K562 (cell line): ENCODE measurements at regions not wholly inside any gene's neighbourhood (a gene's known extent, or its start where the extent isn't known, plus 50 kb on each side); places are given as distances from the start of the nearest gene placed in this dataset.
A peak's percentile ranks its signal among the peaks of the same experiment; 100 is the strongest.

Experiments used
- ATAC-seq: fragments of 200-7000 bp; cut with Tn5 transposase; 3 replicates; pipeline ENCODE4 v1.9.1; 2020; ENCODE audit warnings: moderate library complexity
- BruUV-seq: library from RNA; stranded (reverse); fragments of 400-500 nt; replicated peaks from 2 replicates; lab custom pipeline; 2021; lab: Mats Ljungman, UMichigan
- CTCF ChIA-PET: fragments of 300-600 bp; formaldehyde crosslinking; extraction: SDS; loops from one replicate; lab custom pipeline; 2021; ENCODE audit warnings: low intra/inter-chr PET ratio; lab: Yijun Ruan, JAX
- POLR2A ChIA-PET: fragments of 300-600, 350-650 bp; sonication (Branson Sonifier 250); formaldehyde crosslinking; extraction: SDS; loops from one replicate; lab custom pipeline; 2021; ENCODE audit warnings: antibody characterized with exemption, inconsistent platforms; lab: Yijun Ruan, JAX
- DNase-seq, 4 experiments: peaks; one replicate each; pipeline versions ENCODE4 v3.0.0 to v3.0.0-alpha.2; 2011 to 2018; ENCODE audit warnings: low spot score in 3 of 4, mixed read lengths in 3 of 4; ENCODE audit errors: extremely low read depth in 1 of 4
- FAIRE-seq: peaks from 2 replicates; lab custom pipeline; 2011; peaks lifted over from hg19 to GRCh38; lab: Jason Lieb, UNC
- H2AFZ ChIP-seq: 2 replicates; pipeline ENCODE4 v1.6.0; 2011; ENCODE audit warnings: low read depth, low read length, control low read depth, inconsistent platforms
- H3K27ac ChIP-seq: fragments of 200-600 bp; 3 replicates; pipeline ENCODE4 v1.8.0; 2011; ENCODE audit warnings: low read depth, mild to moderate bottlenecking, control low read depth, inconsistent platforms, low read length, moderate library complexity, mixed read lengths; ENCODE audit errors: extremely low read depth
- H3K27me3 ChIP-seq, 2 experiments: fragments of 300-600 bp in 1 of 2; 2 replicates in 1 of 2; 3 replicates in 1 of 2; pipeline versions ENCODE4 v1.6.0 to v1.8.0; 2011; ENCODE audit warnings: inconsistent platforms in 2 of 2, low read length in 2 of 2, mild to moderate bottlenecking in 1 of 2, mixed read lengths in 1 of 2, moderate library complexity in 1 of 2; ENCODE audit not compliant: control insufficient read depth in 2 of 2, insufficient read depth in 2 of 2
- H3K36me3 ChIP-seq: fragments of 300-600 bp; 3 replicates; pipeline ENCODE4 v1.8.0; 2011; ENCODE audit warnings: mild to moderate bottlenecking, low read length, inconsistent platforms; ENCODE audit not compliant: control insufficient read depth, insufficient read depth
- H3K4me1 ChIP-seq, 2 experiments: fragments of 200-600 bp in 1 of 2; replicated peaks in 1 of 2; 2 replicates in 1 of 2; 3 replicates in 1 of 2; pipeline versions ENCODE4 v1.5.1 to v1.8.0; 2011; ENCODE audit warnings: inconsistent platforms in 2 of 2, low read length in 2 of 2, mild to moderate bottlenecking in 1 of 2, mixed read lengths in 1 of 2, moderate library complexity in 1 of 2; ENCODE audit not compliant: control insufficient read depth in 2 of 2, insufficient read depth in 2 of 2
- H3K4me2 ChIP-seq: 2 replicates; pipeline ENCODE4 v1.6.1; 2011; ENCODE audit warnings: low read length, control low read depth, inconsistent platforms, mixed read lengths; ENCODE audit not compliant: insufficient read depth
- H3K4me3 ChIP-seq: fragments of 200-600 bp; sonication (generic), shearing (Covaris generic); 2 replicates; pipeline ENCODE4 v1.5.1; 2016; ENCODE audit warnings: control low read depth, inconsistent platforms
- H3K79me2 ChIP-seq: fragments of 200-600 bp; 3 replicates; pipeline ENCODE4 v1.8.0; 2011; ENCODE audit warnings: low read length, inconsistent platforms; ENCODE audit not compliant: control insufficient read depth, insufficient read depth
- H3K9ac ChIP-seq, 2 experiments: 2 replicates each; pipeline versions ENCODE4 v1.6.0 to v1.6.1; 2011; ENCODE audit warnings: low read depth in 2 of 2, low read length in 2 of 2, control low read depth in 1 of 2, inconsistent platforms in 1 of 2, mild to moderate bottlenecking in 1 of 2, mixed read lengths in 1 of 2; ENCODE audit not compliant: insufficient read depth in 1 of 2
- H3K9me1 ChIP-seq: one replicate; pipeline ENCODE4 v1.6.0; 2011; ENCODE audit warnings: inconsistent platforms, mild to moderate bottlenecking, low read length, moderate library complexity; ENCODE audit not compliant: control insufficient read depth, insufficient read depth
- H3K9me3 ChIP-seq: replicated peaks from 2 replicates; pipeline ENCODE4 v1.5.1; 2011; ENCODE audit warnings: low read depth, low read length, inconsistent platforms; ENCODE audit not compliant: control insufficient read depth, insufficient read depth
- H4K20me1 ChIP-seq: replicated peaks from 2 replicates; pipeline ENCODE4 v1.6.1; 2011; ENCODE audit warnings: low read length, inconsistent platforms, mixed read lengths; ENCODE audit not compliant: control insufficient read depth, insufficient read depth
- ADNP ChIP-seq: fragments of 200-800 bp; sonication (Bioruptor generic); IDR thresholded peaks from 2 replicates; pipeline ENCODE4 v1.6.1; 2016; ENCODE audit warnings: missing genetic modification characterization, missing compliant biosample characterization
- ESRRB ChIP-seq: fragments of 250-450 bp; sonication (Bioruptor Pico); IDR thresholded peaks from 2 replicates; pipeline ENCODE4 v1.5.0; 2020; ENCODE audit warnings: mild to moderate bottlenecking, moderate library complexity, borderline replicate concordance
- ETS2 ChIP-seq: IDR thresholded peaks from 2 replicates; pipeline ENCODE4 v1.6.1; 2016; ENCODE audit warnings: borderline replicate concordance, missing genetic modification characterization, mild to moderate bottlenecking, moderate library complexity, missing compliant biosample characterization; ENCODE audit not compliant: poor library complexity, severe bottlenecking
- KLF10 ChIP-seq: fragments of 250-450 bp; sonication (Bioruptor Pico); IDR thresholded peaks from 2 replicates; pipeline ENCODE4 v1.6.1; 2021; ENCODE audit warnings: matching md5 sums
- NR1H2 ChIP-seq: sonication (generic); formaldehyde crosslinking; IDR thresholded peaks from 2 replicates; pipeline ENCODE4 v1.4.0; 2020; ENCODE audit warnings: mild to moderate bottlenecking, missing genetic modification reagents
- NRF1 ChIP-seq, 2 experiments: fragments of 450-650 bp; IDR thresholded peaks in 1 of 2; conservative IDR thresholded peaks in 1 of 2; 2 replicates each; pipeline ENCODE4 v1.6.1; 2014; ENCODE audit warnings: mild to moderate bottlenecking in 2 of 2
- PHF8 ChIP-seq: fragments of 200-600 bp; sonication (generic); IDR thresholded peaks from 2 replicates; pipeline ENCODE4 v1.6.1; 2012; ENCODE audit warnings: mixed run types, mild to moderate bottlenecking, inconsistent platforms, low read length, moderate library complexity, borderline replicate concordance
- RBM22 ChIP-seq: fragments of 200-400 bp; formaldehyde crosslinking; IDR thresholded peaks from 2 replicates; pipeline ENCODE4 v1.6.1; 2018; ENCODE audit warnings: low read length, low read depth; ENCODE audit not compliant: poor library complexity, severe bottlenecking
- SMAD1 ChIP-seq: fragments of 150-350 bp; IDR thresholded peaks from 2 replicates; pipeline ENCODE4 v1.6.1; 2014; ENCODE audit warnings: low read length, low read depth; ENCODE audit not compliant: partially characterized antibody
- TCFL5 ChIP-seq: fragments of 250-450 bp; sonication (Bioruptor Pico); conservative IDR thresholded peaks from 2 replicates; pipeline ENCODE4 v1.6.1; 2021; ENCODE audit warnings: mild to moderate bottlenecking, moderate library complexity, matching md5 sums
- ZBTB11 ChIP-seq, 3 experiments: fragments of 200-800 bp in 1 of 3; fragments of 250-450 bp in 1 of 3; fragments of 450-650 bp in 1 of 3; sonication (Bioruptor Pico) in 1 of 3; sonication (Bioruptor generic) in 1 of 3; formaldehyde crosslinking in 1 of 3; IDR thresholded peaks; 2 replicates each; pipeline versions ENCODE4 v1.6.1 to v1.8.0; 2016 to 2022; ENCODE audit warnings: mild to moderate bottlenecking in 2 of 3, missing genetic modification characterization in 2 of 3, missing compliant biosample characterization in 1 of 3, moderate library complexity in 1 of 3
- ZNF766 ChIP-seq: fragments of 200-800 bp; sonication (Bioruptor generic); conservative IDR thresholded peaks from 2 replicates; pipeline ENCODE4 v1.6.1; 2016; ENCODE audit warnings: missing genetic modification characterization, missing compliant biosample characterization
- WGBS: fragments of 100-300 bp; shearing (Covaris generic); methylation state at CpG from one replicate; pipeline ENCODE4 v1.1.6; 2016; ENCODE audit warnings: low coverage, mixed read lengths; ENCODE audit not compliant: insufficient coverage; ENCODE audit errors: missing lambda C conversion rate; 5-methylcytosine and 5-hydroxymethylcytosine counted together
- in situ Hi-C: fragments of 300-500 bp; cut with MboI; formaldehyde crosslinking; loops from 4 replicates; pipeline ENCODE4 v1.15.0; 2018; ENCODE audit warnings: inconsistent platforms, mixed read lengths
- intact Hi-C: fragments of 100-400 bp; cut with micrococcal nuclease; formaldehyde crosslinking; loops from 2 replicates; pipeline ENCODE4 v1.14.2; 2022

- Histone ChIP-seq H3K4me3 (no peak overlapping the region), H3K9me3 (no peaks in the 10 kb centered on the region), H3K79me2 (no peaks in the 10 kb centered on the region), H3K36me3 (no peaks in the 10 kb centered on the region), H3K27me3 (no peaks in the 10 kb centered on the region), H2AFZ (no peak overlapping the region), H3K9me1 (no peaks in the 10 kb centered on the region), H3K27ac (no peak overlapping the region), H3K4me2 (no peak overlapping the region), H3K4me1 (no peaks in the 10 kb centered on the region), H4K20me1 (no peaks in the 10 kb centered on the region), H3K9ac (no peak overlapping the region)
- ChIA-PET CTCF (no interaction called here), POLR2A (no interaction called here)
- WGBS, result 1% methylated on average over 5 of the region's 5 CpGs
- DNase-seq (no peak), ATAC-seq (no peak), FAIRE-seq (no peak)
- in situ Hi-C loops (no loop called here), intact Hi-C loops (no loop called here)
- no TSS peak for BruUV-seq
- TF ChIP-seq KLF10 (CRISPR knock-in tag) (no peak), NRF1 (conservative IDR thresholded peaks at IDR 0.05 in 1 of 2, IDR thresholded peaks at IDR 0.05 in 1 of 2) (peak; percentile 21 to 37; a peak in 1 of 4 replicates)
Measured at GRCh38 chr2:204197336-204198005, 260.9 kb downstream of the ICOS start.

- Histone ChIP-seq H3K36me3 (no peaks in the 10 kb centered on the region), H3K4me1 (no peaks in the 10 kb centered on the region), H3K4me3 (no peak overlapping the region), H3K9me3 (no peaks in the 10 kb centered on the region), H3K9ac (no peak overlapping the region), H3K4me2 (no peak overlapping the region), H3K27ac (no peak overlapping the region), H3K9me1 (no peaks in the 10 kb centered on the region), H2AFZ (no peak overlapping the region), H4K20me1 (no peaks in the 10 kb centered on the region), H3K79me2 (no peaks in the 10 kb centered on the region), H3K27me3 (no peaks in the 10 kb centered on the region)
- BruUV-seq, result no TSS peak
- in situ Hi-C loops, result no loop called here
- intact Hi-C loops, result no loop called here
- ATAC-seq (no peak), FAIRE-seq (no peak), DNase-seq (no peak)
- WGBS, result 0% methylated on average over 3 of the region's 3 CpGs
- no peak for TF ChIP-seq SMAD1
- no peak for TF ChIP-seq RBM22
- TF ChIP-seq ZNF766 (CRISPR knock-in tag), result no peak
- no peak for TF ChIP-seq ETS2 (tag)
- no peak for TF ChIP-seq ZBTB11 (CRISPR knock-in tag; IDR thresholded peaks at IDR 0.05)
- no peak for TF ChIP-seq TCFL5 (CRISPR knock-in tag)
- TF ChIP-seq PHF8, result no peak
- TF ChIP-seq NR1H2, result no peak
- no peak for TF ChIP-seq ADNP (tag)
- TF ChIP-seq ESRRB (CRISPR knock-in tag), result no peak
- ChIA-PET POLR2A (no interaction called here), CTCF (no interaction called here)
Measured at GRCh38 chr2:204199357-204199756, 262.8 kb downstream of the ICOS start.
